ENCODE measurements at regions not wholly inside any gene's neighbourhood (a gene's known extent, or its start where the extent isn't known, plus 50 kb on each side); places are given as distances from the start of the nearest gene placed in this dataset.

DNA sequence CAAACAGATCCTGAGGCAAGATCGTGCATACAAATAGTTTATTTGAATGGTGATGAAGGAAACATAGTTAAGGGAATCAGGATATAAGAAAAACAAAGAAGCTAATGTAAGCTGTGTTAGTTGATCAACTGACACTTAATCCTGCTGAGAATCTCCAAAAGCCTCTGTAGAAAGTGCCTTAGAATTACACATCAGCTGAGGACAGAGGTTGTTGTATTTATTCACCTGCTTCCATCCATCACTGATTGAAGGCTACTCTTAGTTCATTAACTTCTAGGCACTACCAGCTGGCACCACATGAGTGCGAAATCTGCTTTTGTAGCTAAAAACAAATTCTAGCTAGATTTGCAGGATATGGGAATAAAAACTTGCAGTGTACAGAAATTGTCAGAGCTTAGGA, 1082.0 kb upstream of the CNTN5 start:
- Histone ChIP-seq H3K14ac (replicated peaks; ENCODE audit: low read depth, low read length) (no peak overlapping the region), H3K36me3 (ENCODE audit: control insufficient read depth, insufficient read depth, low read length) (no peaks in the 10 kb centered on the region), H2BK120ac (ENCODE audit: low read depth, low read length) (no peak overlapping the region), H2BK20ac (ENCODE audit: low read depth, low read length) (no peak overlapping the region), H3K18ac (ENCODE audit: low read depth, low read length) (no peak overlapping the region), H3K9me1 (ENCODE audit: insufficient read depth, low read length) (no peaks in the 10 kb centered on the region), H3K27me3 (ENCODE audit: control insufficient read depth, insufficient read depth, low read length) (no peaks in the 10 kb centered on the region), H3K27ac (ENCODE audit: insufficient read depth, low read length) (no peak overlapping the region), H2AFZ (replicated peaks; ENCODE audit: low read length, poor library complexity) (no peak overlapping the region), H4K5ac (ENCODE audit: low read depth, low read length) (no peak overlapping the region), H3K4me2 (ENCODE audit: low read depth, low read length) (no peak overlapping the region), H3K56ac (ENCODE audit: extremely low read depth, insufficient read depth, low read length) (no peak overlapping the region), H3K4me1 (ENCODE audit: control insufficient read depth, insufficient read depth, low read length) (no peaks in the 10 kb centered on the region), H3K23ac (ENCODE audit: low read depth, low read length) (no peak overlapping the region), H3K9ac (ENCODE audit: low read depth, low read length) (no peak overlapping the region), H3K9me3 (ENCODE audit: control insufficient read depth, insufficient read depth, low read length) (no peaks in the 10 kb centered on the region), H2BK15ac (ENCODE audit: low read depth, low read length) (no peak overlapping the region), H4K20me1 (ENCODE audit: insufficient read depth, low read length) (no peaks in the 10 kb centered on the region), H2BK5ac (ENCODE audit: low read depth, low read length, poor library complexity, severe bottlenecking) (no peak overlapping the region), H2AK9ac (replicated peaks; ENCODE audit: low read depth, low read length, poor library complexity) (no peak overlapping the region), H3K4ac (ENCODE audit: low read depth, low read length) (no peak overlapping the region), H4K91ac (ENCODE audit: insufficient read depth, low read depth, low read length) (no peak overlapping the region), H3K4me3 (ENCODE audit: insufficient read depth, low read depth, low read length) (no peak overlapping the region), H4K8ac (ENCODE audit: low read depth in 2 of 2, low read length in 2 of 2) (no peak overlapping the region), H3K79me1 (ENCODE audit: low read depth in 1 of 2, low read length in 2 of 2) (no peaks in the 10 kb centered on the region), H2AK5ac (ENCODE audit: low read depth, low read length) (no peak overlapping the region)
- intact Hi-C loops (cut with micrococcal nuclease) (no loop called here), in situ Hi-C loops (cut with MboI; ENCODE audit: low sequenced_read_pairs) (no loop called here), dilution Hi-C loops (cut with HindIII; ENCODE audit: low sequenced_read_pairs, unreplicated experiment) (no loop called here)
- no CpG with 5 or more reads among the region's 2 CpGs for WGBS, 2 experiments (ENCODE audit: extremely low coverage in 2 of 2, insufficient read length in 1 of 2)
- ChIA-PET CTCF (no interaction called here), POLR2A (ENCODE audit: unreplicated experiment) (no interaction called here)
- DNase-seq: no peak
- BruUV-seq (replicated peaks): no TSS peak
- ATAC-seq (ENCODE audit: low read depth): no peak
- no peak for TF ChIP-seq RFX5 (IDR thresholded peaks at IDR 0.05; ENCODE audit: low read depth, low read length)

All from IMR-90 (cell line).